SK-N-SH (cell line): ENCODE measurements at regions not wholly inside any gene's neighbourhood (a gene's known extent, or its start where the extent isn't known, plus 50 kb on each side); places are given as distances from the start of the nearest gene placed in this dataset.
A peak's percentile ranks its signal among the peaks of the same experiment; 100 is the strongest.

Experiments
- CTCF ChIA-PET: fragments of 300-600, 350-600 bp; formaldehyde crosslinking; extraction: SDS; loops from one replicate; lab custom pipeline; 2021; lab: Yijun Ruan, JAX
- POLR2A ChIA-PET: fragments of 350-600 bp; sonication (Branson Sonifier 250); formaldehyde crosslinking; extraction: SDS; loops from one replicate; lab custom pipeline; 2020; ENCODE audit warnings: antibody characterized with exemption, inconsistent platforms; lab: Yijun Ruan, JAX
- DNase-seq: peaks from one replicate; pipeline ENCODE4 v3.0.0; 2012
- H2AFZ ChIP-seq: fragments of 200-600 bp; sonication (generic); 2 replicates; pipeline ENCODE4 v1.8.1; 2016; ENCODE audit warnings: antibody characterized with exemption, mild to moderate bottlenecking, low read depth
- H3F3A ChIP-seq: fragments of 200-600 bp; sonication (generic); replicated peaks from 2 replicates; pipeline ENCODE3; 2016; ENCODE audit warnings: antibody characterized with exemption, mild to moderate bottlenecking; ENCODE audit not compliant: insufficient read depth
- H3K27ac ChIP-seq, 2 experiments: fragments of 200-500 bp in 1 of 2; fragments of 200-600 bp in 1 of 2; sonication (Bioruptor generic) in 1 of 2; sonication (generic), shearing (Covaris generic) in 1 of 2; 2 replicates each; pipeline versions ENCODE4 v1.5.1 to v1.6.1; 2014 to 2016; ENCODE audit warnings: low read depth in 2 of 2, inconsistent platforms in 1 of 2, low read length in 1 of 2, mild to moderate bottlenecking in 1 of 2, mixed read lengths in 1 of 2
- H3K27me3 ChIP-seq: fragments of 200-600 bp; sonication (generic), shearing (Covaris generic); 2 replicates; pipeline ENCODE4 v1.6.1; 2016; ENCODE audit warnings: mixed run types; ENCODE audit not compliant: insufficient read depth
- H3K36me3 ChIP-seq, 2 experiments: fragments of 200-500 bp in 1 of 2; fragments of 200-600 bp in 1 of 2; sonication (Bioruptor generic) in 1 of 2; sonication (generic) in 1 of 2; replicated peaks in 1 of 2; 2 replicates each; pipeline versions ENCODE3 to v1.5.1; 2014 to 2016; ENCODE audit warnings: low read length in 1 of 2, mild to moderate bottlenecking in 1 of 2; ENCODE audit not compliant: insufficient read depth in 2 of 2, control insufficient read depth in 1 of 2
- H3K4me1 ChIP-seq, 2 experiments: fragments of 200-500 bp in 1 of 2; fragments of 200-600 bp in 1 of 2; sonication (Bioruptor generic) in 1 of 2; sonication (generic), shearing (Covaris generic) in 1 of 2; 2 replicates each; pipeline versions ENCODE4 v1.5.1 to v1.6.1; 2014 to 2016; ENCODE audit warnings: low read depth in 1 of 2, low read length in 1 of 2, mixed run types in 1 of 2; ENCODE audit not compliant: insufficient read depth in 2 of 2, control insufficient read depth in 1 of 2
- H3K4me2 ChIP-seq: fragments of 200-600 bp; sonication (generic), shearing (Covaris generic); 2 replicates; pipeline ENCODE4 v1.6.1; 2017; ENCODE audit warnings: mixed run types
- H3K4me3 ChIP-seq, 2 experiments: fragments of 200-500 bp in 1 of 2; fragments of 200-600 bp in 1 of 2; sonication (Bioruptor generic) in 1 of 2; sonication (generic), shearing (Covaris generic) in 1 of 2; 2 replicates each; pipeline versions ENCODE4 v1.5.1 to v1.8.1; 2014 to 2016; ENCODE audit warnings: low read depth in 2 of 2, inconsistent platforms in 1 of 2, low read length in 1 of 2, mild to moderate bottlenecking in 1 of 2, mixed read lengths in 1 of 2, moderate library complexity in 1 of 2
- H3K79me2 ChIP-seq: fragments of 200-600 bp; sonication (generic); 2 replicates; pipeline ENCODE4 v1.8.1; 2017; ENCODE audit warnings: mild to moderate bottlenecking; ENCODE audit not compliant: insufficient read depth
- H3K9ac ChIP-seq: fragments of 200-600 bp; sonication (generic); 2 replicates; pipeline ENCODE4 v1.6.1; 2017; ENCODE audit warnings: mixed run types
- H3K9me2 ChIP-seq: fragments of 200-600 bp; sonication (generic); 2 replicates; pipeline ENCODE4 v1.6.1; 2017; ENCODE audit warnings: mixed run types
- H3K9me3 ChIP-seq: fragments of 200-600 bp; sonication (generic); 2 replicates; pipeline ENCODE4 v1.6.1; 2017; ENCODE audit warnings: mixed run types, mild to moderate bottlenecking, moderate library complexity
- H4K20me1 ChIP-seq: fragments of 200-600 bp; sonication (generic); 2 replicates; pipeline ENCODE4 v1.6.1; 2017; ENCODE audit warnings: mild to moderate bottlenecking, mixed run types; ENCODE audit not compliant: insufficient read depth
- FOSL2 ChIP-seq: IDR thresholded peaks from 2 replicates; pipeline ENCODE4 v1.4.0; 2012; ENCODE audit warnings: low read depth, mild to moderate bottlenecking, moderate library complexity, borderline replicate concordance
- FOXM1 ChIP-seq: IDR thresholded peaks from 2 replicates; pipeline ENCODE4 v1.4.0; 2012; ENCODE audit warnings: low read depth, mild to moderate bottlenecking
- GABPA ChIP-seq: IDR thresholded peaks from 2 replicates; pipeline ENCODE4 v1.4.0; 2012; ENCODE audit warnings: low read depth, mild to moderate bottlenecking
- NFIC ChIP-seq: IDR thresholded peaks from 2 replicates; pipeline ENCODE4 v1.4.0; 2012; ENCODE audit warnings: borderline replicate concordance
- RAD21 ChIP-seq: IDR thresholded peaks from 2 replicates; pipeline ENCODE4 v1.6.1; 2012; ENCODE audit warnings: mild to moderate bottlenecking, low read length
- RXRA ChIP-seq: IDR thresholded peaks from 2 replicates; pipeline ENCODE4 v1.4.0; 2012; ENCODE audit warnings: low read depth, mild to moderate bottlenecking, borderline replicate concordance
- SMC3 ChIP-seq: IDR thresholded peaks from 2 replicates; pipeline ENCODE4 v1.6.1; 2012; ENCODE audit warnings: low read depth, low read length, improper control_type of control experiment
- YY1 ChIP-seq: IDR thresholded peaks from 2 replicates; pipeline ENCODE4 v1.4.0; 2012; ENCODE audit warnings: low read depth, mild to moderate bottlenecking
- WGBS: methylation state at CpG from one replicate; pipeline ENCODE4 v1.1.6; 2017; ENCODE audit warnings: low lambda C conversion rate; 5-methylcytosine and 5-hydroxymethylcytosine counted together
- TF ChIP-seq, protein P1 (sequence below): fragments of 200-600 bp; sonication (generic); IDR thresholded peaks from 2 replicates; pipeline ENCODE4 v1.6.1; 2017; ENCODE audit warnings: antibody characterized with exemption, mild to moderate bottlenecking, moderate library complexity

GRCh38 chr9:126148994-126149393, 177.6 kb upstream of the MVB12B start:
- Histone ChIP-seq H3K79me2 (no peaks in the 10 kb centered on the region), H3K9ac (no peak overlapping the region), H2AFZ (no peak overlapping the region), H3F3A (no peaks in the 10 kb centered on the region), H3K36me3 (no peaks in the 10 kb centered on the region), H3K4me2 (no peak overlapping the region), H4K20me1 (no peaks in the 10 kb centered on the region), H3K27me3 (no peaks in the 10 kb centered on the region; the same call in 1 of the 2 replicates), H3K9me2 (no peaks in the 10 kb centered on the region), H3K9me3 (no peaks in the 10 kb centered on the region), H3K4me1 (peaks cover 0 to 23% of the 10 kb centered on the region in 2 experiments; a peak in 1 of 4 replicates), H3K4me3 (no peak overlapping the region), H3K27ac (no peak overlapping the region)
- 96% methylated on average over 4 of the region's 4 CpGs for WGBS
- ChIA-PET POLR2A (no interaction called here), CTCF (interaction anchor here (0.7 kb wide), 1 partner anchor 600 kb away, joined by 3 read pairs; no protein-coding TSS in a partner anchor)
- no peak for DNase-seq
- no peak for TF ChIP-seq RXRA
- TF ChIP-seq GABPA = no peak
- TF ChIP-seq, protein P1, sequence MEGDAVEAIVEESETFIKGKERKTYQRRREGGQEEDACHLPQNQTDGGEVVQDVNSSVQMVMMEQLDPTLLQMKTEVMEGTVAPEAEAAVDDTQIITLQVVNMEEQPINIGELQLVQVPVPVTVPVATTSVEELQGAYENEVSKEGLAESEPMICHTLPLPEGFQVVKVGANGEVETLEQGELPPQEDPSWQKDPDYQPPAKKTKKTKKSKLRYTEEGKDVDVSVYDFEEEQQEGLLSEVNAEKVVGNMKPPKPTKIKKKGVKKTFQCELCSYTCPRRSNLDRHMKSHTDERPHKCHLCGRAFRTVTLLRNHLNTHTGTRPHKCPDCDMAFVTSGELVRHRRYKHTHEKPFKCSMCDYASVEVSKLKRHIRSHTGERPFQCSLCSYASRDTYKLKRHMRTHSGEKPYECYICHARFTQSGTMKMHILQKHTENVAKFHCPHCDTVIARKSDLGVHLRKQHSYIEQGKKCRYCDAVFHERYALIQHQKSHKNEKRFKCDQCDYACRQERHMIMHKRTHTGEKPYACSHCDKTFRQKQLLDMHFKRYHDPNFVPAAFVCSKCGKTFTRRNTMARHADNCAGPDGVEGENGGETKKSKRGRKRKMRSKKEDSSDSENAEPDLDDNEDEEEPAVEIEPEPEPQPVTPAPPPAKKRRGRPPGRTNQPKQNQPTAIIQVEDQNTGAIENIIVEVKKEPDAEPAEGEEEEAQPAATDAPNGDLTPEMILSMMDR = no peak
- no peak for TF ChIP-seq SMC3
- TF ChIP-seq NFIC = no peak

GRCh38 chr9:126149661-126150060, 177.0 kb upstream of the MVB12B start:
- Histone ChIP-seq H3K9me2 (no peaks in the 10 kb centered on the region), H3F3A (no peaks in the 10 kb centered on the region), H3K27ac (no peak overlapping the region), H3K9me3 (no peaks in the 10 kb centered on the region), H3K4me2 (no peak overlapping the region), H3K79me2 (no peaks in the 10 kb centered on the region), H3K4me1 (peaks cover 0 to 23% of the 10 kb centered on the region in 2 experiments; a peak in 1 of 4 replicates), H2AFZ (no peak overlapping the region), H3K36me3 (no peaks in the 10 kb centered on the region), H3K4me3 (no peak overlapping the region), H3K9ac (no peak overlapping the region), H3K27me3 (no peaks in the 10 kb centered on the region; the same call in 1 of the 2 replicates), H4K20me1 (no peaks in the 10 kb centered on the region)
- WGBS = 86% methylated on average over 1 of the region's 2 CpGs
- TF ChIP-seq FOXM1 (no peak), YY1 (no peak), GABPA (no peak), RAD21 (0 out of 2 replicates have a peak, but pooled peaks have one; percentile 15), SMC3 (no peak), FOSL2 (no peak)
- TF ChIP-seq, protein P1 = no peak
- ChIA-PET POLR2A (interaction anchor here (0.5 kb wide), 1 partner anchor 375 kb away, joined by 3 read pairs; no protein-coding TSS in a partner anchor), CTCF (interaction anchor here (0.7 kb wide), 1 partner anchor 600 kb away, joined by 3 read pairs; no protein-coding TSS in a partner anchor)
- DNase-seq = peak; percentile 20
